Naive thymus-derived CD4-positive, alpha-beta T cell (primary cell): ENCODE measurements at regions not wholly inside any gene's neighbourhood (a gene's known extent, or its start where the extent isn't known, plus 50 kb on each side); places are given as distances from the start of the nearest gene placed in this dataset.

Source experiments
- ATAC-seq: fragments of 150-1000 bp; cut with Tn5 transposase; 2 replicates; pipeline ENCODE4 v1.10.0; 2021; ENCODE audit warnings: mild to moderate bottlenecking, moderate library complexity
- CTCF ChIA-PET: fragments of 350-600 bp; sonication (Branson Sonifier 250); formaldehyde crosslinking; loops from one replicate; lab custom pipeline; 2021; ENCODE audit warnings: antibody characterized with exemption; lab: Charles Lee
- POLR2A ChIA-PET: fragments of 350-600 bp; sonication (Branson Sonifier 250); formaldehyde crosslinking; loops from one replicate; lab custom pipeline; 2021; ENCODE audit warnings: antibody characterized with exemption, inconsistent platforms; lab: Charles Lee
- DNase-seq, 9 donors: peaks; one replicate each; pipeline versions ENCODE4 v3.0.0 to v3.0.0-alpha.2; 2020 to 2022; ENCODE audit warnings: mixed read lengths in 1 of 9
- H3K27ac ChIP-seq: one replicate; pipeline ENCODE4 v1.7.0; 2013; ENCODE audit warnings: mild to moderate bottlenecking, low read depth, low read length, moderate library complexity
- H3K27me3 ChIP-seq, 2 donors: one replicate each; pipeline ENCODE4 v1.7.0; 2013; ENCODE audit warnings: low read length in 2 of 2, mild to moderate bottlenecking in 2 of 2, moderate library complexity in 2 of 2; ENCODE audit not compliant: control insufficient read depth in 2 of 2, insufficient read depth in 2 of 2
- H3K36me3 ChIP-seq, 3 experiments: 1 replicate in 2 of 3; 2 replicates in 1 of 3; pipeline ENCODE4 v1.7.0; 2013; ENCODE audit warnings: low read length in 3 of 3, mild to moderate bottlenecking in 3 of 3, moderate library complexity in 1 of 3; ENCODE audit not compliant: insufficient read depth in 3 of 3, control insufficient read depth in 2 of 3
- H3K4me1 ChIP-seq, 2 donors: one replicate each; pipeline ENCODE4 v1.7.0; 2013; ENCODE audit warnings: low read length in 2 of 2, mild to moderate bottlenecking in 2 of 2, moderate library complexity in 1 of 2; ENCODE audit not compliant: control insufficient read depth in 2 of 2, insufficient read depth in 2 of 2
- H3K4me3 ChIP-seq: 2 replicates; pipeline ENCODE4 v1.7.0; 2013; ENCODE audit warnings: mild to moderate bottlenecking, low read length
- H3K9me3 ChIP-seq, 3 experiments: 1 replicate in 2 of 3; 2 replicates in 1 of 3; pipeline ENCODE4 v1.7.0; 2013; ENCODE audit warnings: low read length in 3 of 3; ENCODE audit not compliant: control insufficient read depth in 2 of 3
- H3K27ac Mint-ChIP-seq, 9 donors: one replicate each; pipeline ENCODE4 v1.8.0; 2020 to 2022; ENCODE audit warnings: mixed read lengths in 9 of 9, mild to moderate bottlenecking in 8 of 9, moderate library complexity in 5 of 9, inconsistent platforms in 2 of 9
- H3K27me3 Mint-ChIP-seq, 5 donors: one replicate each; pipeline ENCODE4 v1.8.0; 2021 to 2022; ENCODE audit warnings: mixed read lengths in 5 of 5, mild to moderate bottlenecking in 1 of 5
- H3K36me3 Mint-ChIP-seq, 5 donors: one replicate each; pipeline ENCODE4 v1.8.0; 2020 to 2022; ENCODE audit warnings: mixed read lengths in 5 of 5, mild to moderate bottlenecking in 3 of 5, inconsistent platforms in 1 of 5
- H3K4me1 Mint-ChIP-seq, 7 donors: one replicate each; pipeline ENCODE4 v1.8.0; 2020 to 2022; ENCODE audit warnings: mixed read lengths in 7 of 7, mild to moderate bottlenecking in 3 of 7, inconsistent platforms in 1 of 7
- H3K4me3 Mint-ChIP-seq, 10 donors: one replicate each; pipeline ENCODE4 v1.8.0; 2020 to 2022; ENCODE audit warnings: mild to moderate bottlenecking in 10 of 10, mixed read lengths in 10 of 10, moderate library complexity in 6 of 10, inconsistent platforms in 2 of 10
- H3K9me3 Mint-ChIP-seq, 11 donors: one replicate each; pipeline ENCODE4 v1.8.0; 2020 to 2022; ENCODE audit warnings: mixed read lengths in 11 of 11, mild to moderate bottlenecking in 4 of 11, inconsistent platforms in 1 of 11, moderate library complexity in 1 of 11
- intact Hi-C, 2 donors: fragments of 100-400 bp; cut with micrococcal nuclease; formaldehyde crosslinking; loops; one replicate each; pipeline ENCODE4 v1.15.1; 2023

GRCh38 chr2:22944143-22944542, 440.8 kb upstream of the KLHL29 start:
- Histone ChIP-seq H3K4me3 (no peak overlapping the region), H3K9me3 (no peaks in the 10 kb centered on the region), H3K36me3 (no peaks in the 10 kb centered on the region), H3K4me1 (no peaks in the 10 kb centered on the region), H3K27me3 (no peaks in the 10 kb centered on the region), H3K27ac (no peak overlapping the region)
- intact Hi-C loops: no loop called here
- Mint-ChIP-seq H3K4me3 (no peak overlapping the region), H3K4me1 (no peaks in the 10 kb centered on the region), H3K9me3 (peaks cover 0 to 3% (median 0%) of the 10 kb centered on the region in 11 donors), H3K27me3 (peaks cover 0 to 4% (median 0%) of the 10 kb centered on the region in 5 donors), H3K36me3 (no peaks in the 10 kb centered on the region), H3K27ac (no peak overlapping the region)
- DNase-seq (no peak), ATAC-seq (no peak)
- ChIA-PET CTCF (interaction anchor here (1.3 kb wide), 1 partner anchor 13 kb away, joined by 4 read pairs; no protein-coding TSS in a partner anchor), POLR2A (no interaction called here)

GRCh38 chr2:22946553-22946952, 438.4 kb upstream of the KLHL29 start:
- Histone ChIP-seq H3K27ac (no peak overlapping the region), H3K4me1 (no peaks in the 10 kb centered on the region), H3K9me3 (no peaks in the 10 kb centered on the region), H3K4me3 (no peak overlapping the region), H3K27me3 (no peaks in the 10 kb centered on the region), H3K36me3 (no peaks in the 10 kb centered on the region)
- Mint-ChIP-seq H3K27me3 (peaks cover 0 to 4% (median 0%) of the 10 kb centered on the region in 5 donors), H3K9me3 (peaks cover 0 to 3% (median 0%) of the 10 kb centered on the region in 11 donors), H3K27ac (no peak overlapping the region), H3K36me3 (no peaks in the 10 kb centered on the region), H3K4me1 (no peaks in the 10 kb centered on the region), H3K4me3 (no peak overlapping the region)
- ATAC-seq (no peak), DNase-seq (no peak)
- CTCF ChIA-PET: no interaction called here
- intact Hi-C loops: no loop called here
- POLR2A ChIA-PET: no interaction called here

GRCh38 chr2:22947741-22948140, 437.2 kb upstream of the KLHL29 start:
- H3K27me3 ChIP-seq: no peaks in the 10 kb centered on the region
- Mint-ChIP-seq H3K4me3 (no peak overlapping the region), H3K27me3 (peaks cover 0 to 2% (median 0%) of the 10 kb centered on the region in 5 donors), H3K9me3 (peaks cover 0 to 3% (median 0%) of the 10 kb centered on the region in 11 donors), H3K27ac (no peak overlapping the region), H3K4me1 (no peaks in the 10 kb centered on the region), H3K36me3 (no peaks in the 10 kb centered on the region)
- ChIA-PET POLR2A (no interaction called here), CTCF (no interaction called here)
- H3K27ac ChIP-seq: no peak overlapping the region
- ATAC-seq: no peak
- intact Hi-C loops: no loop called here
- H3K9me3 ChIP-seq: no peaks in the 10 kb centered on the region
- no peaks in the 10 kb centered on the region for H3K36me3 ChIP-seq
- DNase-seq: no peak
- H3K4me3 ChIP-seq: no peak overlapping the region
- H3K4me1 ChIP-seq: no peaks in the 10 kb centered on the region

GRCh38 chr2:22950431-22950830, 434.5 kb upstream of the KLHL29 start:
- POLR2A ChIA-PET: no interaction called here
- no peak for DNase-seq
- no peak overlapping the region for H3K27ac ChIP-seq

GRCh38 chr2:22952656-22953225, 432.2 kb upstream of the KLHL29 start:
- Histone ChIP-seq H3K27ac (no peak overlapping the region), H3K4me1 (no peaks in the 10 kb centered on the region), H3K36me3 (no peaks in the 10 kb centered on the region), H3K4me3 (no peak overlapping the region), H3K9me3 (no peaks in the 10 kb centered on the region), H3K27me3 (no peaks in the 10 kb centered on the region)
- no peaks in the 10 kb centered on the region for H3K4me1 Mint-ChIP-seq
- no peaks in the 10 kb centered on the region for H3K36me3 Mint-ChIP-seq
- H3K27ac Mint-ChIP-seq: no peak overlapping the region
- ATAC-seq (no peak), DNase-seq (no peak)
- H3K4me3 Mint-ChIP-seq: no peak overlapping the region
- peaks cover 0 to 11% (median 0%) of the 10 kb centered on the region in 5 donors for H3K27me3 Mint-ChIP-seq
- POLR2A ChIA-PET: no interaction called here
- CTCF ChIA-PET: no interaction called here
- H3K9me3 Mint-ChIP-seq: peaks cover 0 to 3% (median 0%) of the 10 kb centered on the region in 11 donors
- intact Hi-C loops: no loop called here

More at GRCh38 chr2:22950431-22950830, 434.5 kb upstream of the KLHL29 start:
- Mint-ChIP-seq H3K27me3 (no peaks in the 10 kb centered on the region), H3K4me3 (no peak overlapping the region), H3K36me3 (no peaks in the 10 kb centered on the region), H3K9me3 (peaks cover 0 to 3% (median 0%) of the 10 kb centered on the region in 11 donors), H3K4me1 (no peaks in the 10 kb centered on the region), H3K27ac (no peak overlapping the region)
- ATAC-seq: no peak
- intact Hi-C loops: no loop called here
- H3K36me3 ChIP-seq: no peaks in the 10 kb centered on the region
- no peak overlapping the region for H3K4me3 ChIP-seq
- CTCF ChIA-PET: no interaction called here
- no peaks in the 10 kb centered on the region for H3K9me3 ChIP-seq
- H3K4me1 ChIP-seq: no peaks in the 10 kb centered on the region
- H3K27me3 ChIP-seq: no peaks in the 10 kb centered on the region

- H3K36me3 Mint-ChIP-seq: no peaks in the 10 kb centered on the region
- H3K36me3 ChIP-seq: no peaks in the 10 kb centered on the region
- CTCF ChIA-PET: interaction anchor here (0.6 to 1.3 kb wide), 2 partner anchors 13 to 1469 kb away, joined by 3 to 4 read pairs; no protein-coding TSS in a partner anchor
- intact Hi-C loops: no loop called here
- ATAC-seq: no peak
- no peak overlapping the region for H3K4me3 Mint-ChIP-seq
- peaks cover 0 to 17% (median 0%) of the 10 kb centered on the region in 5 donors for H3K27me3 Mint-ChIP-seq
- no peaks in the 10 kb centered on the region for H3K4me1 ChIP-seq
- no peak for DNase-seq
- peaks cover 0 to 6% (median 0%) of the 10 kb centered on the region in 11 donors for H3K9me3 Mint-ChIP-seq
- no peak overlapping the region for H3K27ac Mint-ChIP-seq
- no peak overlapping the region for H3K27ac ChIP-seq
- H3K9me3 ChIP-seq: no peaks in the 10 kb centered on the region
- H3K27me3 ChIP-seq: no peaks in the 10 kb centered on the region
- POLR2A ChIA-PET: no interaction called here
- no peaks in the 10 kb centered on the region for H3K4me1 Mint-ChIP-seq
- no peak overlapping the region for H3K4me3 ChIP-seq
Measured at GRCh38 chr2:22957446-22957845, 427.5 kb upstream of the KLHL29 start.

- intact Hi-C loops: no loop called here
- Histone ChIP-seq H3K36me3 (no peaks in the 10 kb centered on the region), H3K4me1 (no peaks in the 10 kb centered on the region), H3K27ac (no peak overlapping the region), H3K27me3 (no peaks in the 10 kb centered on the region), H3K4me3 (no peak overlapping the region), H3K9me3 (no peaks in the 10 kb centered on the region)
- Mint-ChIP-seq H3K27ac (no peak overlapping the region), H3K4me1 (no peaks in the 10 kb centered on the region), H3K9me3 (peaks cover 0 to 6% (median 0%) of the 10 kb centered on the region in 11 donors), H3K36me3 (no peaks in the 10 kb centered on the region), H3K4me3 (no peak overlapping the region), H3K27me3 (peaks cover 0 to 17% (median 0%) of the 10 kb centered on the region in 5 donors)
- POLR2A ChIA-PET: no interaction called here
- ATAC-seq (no peak), DNase-seq (no peak)
- CTCF ChIA-PET: interaction anchor here (0.6 kb wide), 1 partner anchor 1468 kb away, joined by 3 read pairs; no protein-coding TSS in a partner anchor
Measured at GRCh38 chr2:22958308-22958707, 426.7 kb upstream of the KLHL29 start.
